DMS114 treated with DMSO at 0.1 percent for 48 hours (cell line): ENCODE measurements at regions not wholly inside any gene's neighbourhood (a gene's known extent, or its start where the extent isn't known, plus 50 kb on each side); places are given as distances from the start of the nearest gene placed in this dataset.

ENCODE experiments used
- DNase-seq: peaks from one replicate; lab custom pipeline; 2025; ENCODE audit not compliant: unreplicated experiment; lab: John Stamatoyannopoulos, UW

DNA sequence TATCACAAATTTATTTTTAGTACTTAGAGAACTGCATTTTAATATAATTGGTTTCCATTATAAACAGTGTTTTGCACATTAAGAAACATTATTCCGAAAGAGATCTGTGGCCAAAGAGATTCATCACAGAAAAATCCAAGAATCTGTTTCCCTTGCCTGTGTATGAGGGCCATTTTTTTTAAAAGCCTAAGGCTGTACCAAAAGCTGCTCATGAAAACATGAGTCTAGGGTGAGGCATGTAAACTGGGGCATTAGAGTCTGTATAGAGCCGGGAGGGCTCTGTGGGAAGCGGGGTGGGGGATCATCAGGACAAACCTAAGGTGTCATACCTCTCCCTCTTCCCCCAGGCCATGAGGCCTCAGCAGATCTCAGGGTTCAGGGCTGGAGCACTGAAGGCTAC lies 223.8 kb downstream of the FBXO15 start:
- DNase-seq = no peak

DNA sequence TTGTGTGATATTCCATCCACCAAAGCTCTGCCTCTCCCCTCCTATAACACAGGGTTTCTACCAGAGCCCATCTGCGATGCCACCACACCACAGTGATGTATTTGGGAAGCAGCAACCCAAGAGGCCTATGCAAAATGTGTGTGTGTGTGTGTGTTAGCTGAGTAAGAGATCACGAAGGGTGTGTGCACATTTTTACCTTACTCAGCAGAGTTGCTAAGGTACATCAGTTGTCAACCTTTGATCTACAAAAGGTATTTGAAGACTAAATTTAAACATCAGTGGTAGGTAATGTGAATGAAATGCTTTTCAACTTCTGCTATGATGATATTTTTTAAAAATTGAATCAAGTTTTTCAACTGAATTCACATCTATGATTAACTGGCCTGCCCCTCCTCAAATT lies 227.6 kb downstream of the FBXO15 start:
- no peak for DNase-seq

DNA sequence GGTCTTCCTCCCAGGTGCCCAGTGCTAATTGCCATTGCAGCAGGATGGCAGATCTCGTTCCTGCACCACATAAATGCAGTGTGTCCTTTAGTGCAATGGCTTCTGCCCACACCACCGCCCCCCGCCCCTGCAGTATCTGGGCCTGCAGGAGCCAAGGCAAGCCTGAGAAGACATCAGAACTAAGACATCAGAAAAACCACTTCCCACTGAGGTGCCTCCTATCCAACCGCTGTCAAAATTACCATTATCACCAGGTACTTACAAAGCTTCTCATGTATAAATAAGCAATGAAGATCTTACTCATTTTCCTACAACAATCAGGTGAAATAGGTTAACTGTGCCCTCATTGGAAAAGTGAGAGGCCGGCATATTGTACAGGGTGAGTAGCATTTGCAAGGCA lies 228.8 kb downstream of the FBXO15 start:
- DNase-seq = no peak

DNA sequence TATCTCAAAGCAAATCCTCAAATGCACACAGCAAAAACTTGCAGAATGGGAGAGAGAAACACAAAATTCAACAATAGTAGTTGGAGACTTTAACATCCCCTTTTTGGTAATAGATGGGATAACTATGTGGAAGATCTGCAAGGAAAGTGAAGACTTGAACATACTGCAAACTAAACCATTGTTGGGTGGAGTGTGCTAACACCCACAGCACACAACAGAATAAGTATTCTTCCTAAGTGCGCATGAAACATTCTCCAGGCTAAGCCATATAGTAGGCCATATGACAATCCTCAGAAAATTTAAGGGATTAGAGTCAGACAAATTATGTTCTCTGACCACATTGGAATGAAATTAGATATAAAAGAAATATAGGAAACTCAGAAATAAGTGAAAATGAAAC lies 230.6 kb downstream of the FBXO15 start:
- no peak for DNase-seq

DNA sequence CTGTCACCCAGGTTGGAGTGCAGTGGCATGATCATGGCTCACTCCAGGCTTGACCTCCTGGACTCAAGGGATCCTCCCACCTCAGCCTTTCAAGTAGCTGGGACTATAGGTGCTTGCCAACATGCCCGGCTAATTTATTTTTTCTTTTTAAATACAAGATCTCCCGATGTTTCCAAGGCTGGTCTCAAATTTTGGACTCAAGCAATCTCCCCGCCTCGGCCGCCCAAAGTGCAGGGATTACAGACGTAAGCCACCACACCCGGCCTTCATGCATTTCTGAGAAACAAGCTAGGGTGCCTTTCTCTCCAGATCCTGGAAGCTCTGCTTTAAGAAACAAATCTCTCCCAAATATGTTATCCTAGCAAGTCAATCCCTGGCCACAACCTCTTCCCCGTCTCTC lies 234.1 kb downstream of the FBXO15 start:
- DNase-seq = no peak

DNA sequence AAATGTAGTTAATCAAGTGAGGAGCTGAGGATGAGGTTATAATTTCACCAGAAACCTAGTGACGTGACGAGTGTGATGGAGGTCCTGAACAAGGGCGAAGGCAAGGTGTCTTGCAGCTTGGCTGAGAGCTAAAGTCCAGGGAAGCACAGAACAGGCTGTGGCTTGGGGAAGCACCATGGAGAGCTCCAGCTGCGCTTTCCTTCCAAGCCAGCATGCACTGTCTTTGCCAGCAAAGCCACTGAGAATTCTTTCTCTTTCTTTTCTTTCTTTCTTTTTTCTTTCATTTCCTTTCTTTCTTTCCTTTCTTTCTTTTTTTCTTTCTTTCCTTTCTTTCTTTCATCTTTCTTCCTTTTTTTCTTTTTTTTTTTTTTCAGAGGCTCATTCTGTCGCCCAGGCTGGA lies 239.3 kb downstream of the FBXO15 start:
- no peak for DNase-seq

DNA sequence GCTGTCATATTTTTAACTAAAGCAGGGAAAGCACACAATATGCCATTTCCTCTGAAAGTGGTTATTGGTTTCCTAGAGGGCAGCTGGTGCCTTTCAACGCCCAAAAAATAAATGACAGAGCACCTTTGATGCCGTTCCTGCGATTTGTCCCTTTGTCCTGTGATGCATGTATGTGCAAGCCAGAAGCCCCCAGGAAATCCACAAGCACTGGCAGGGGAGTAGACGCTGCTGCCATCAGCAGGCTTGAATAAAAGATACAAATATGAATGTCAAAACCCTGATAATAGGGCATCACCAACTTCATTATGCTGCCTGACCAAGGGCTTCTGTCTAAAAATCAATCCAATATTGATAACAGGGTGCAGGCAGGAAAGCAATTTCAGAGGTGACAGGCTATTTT lies 246.1 kb downstream of the FBXO15 start:
- no peak for DNase-seq

DNA sequence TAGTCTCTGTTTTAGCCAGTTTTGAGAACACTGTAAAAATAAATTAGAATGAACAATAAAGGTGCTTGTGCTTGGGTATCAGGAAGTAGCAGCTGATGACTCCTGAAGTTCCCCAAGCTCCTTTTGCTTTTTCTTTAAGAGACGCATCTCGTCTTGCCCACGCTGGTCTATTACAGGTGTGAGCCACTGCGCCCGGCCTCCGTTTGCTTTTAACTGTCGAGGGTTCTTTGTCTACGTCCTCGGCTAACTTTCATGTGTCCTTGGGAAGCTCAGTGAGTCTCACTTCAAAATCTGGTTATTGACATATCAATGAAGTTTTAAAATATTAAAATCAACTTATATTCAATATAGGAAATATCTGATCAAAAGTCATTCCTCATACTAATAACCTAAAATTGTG lies 246.5 kb downstream of the FBXO15 start:
- no peak for DNase-seq

DNA sequence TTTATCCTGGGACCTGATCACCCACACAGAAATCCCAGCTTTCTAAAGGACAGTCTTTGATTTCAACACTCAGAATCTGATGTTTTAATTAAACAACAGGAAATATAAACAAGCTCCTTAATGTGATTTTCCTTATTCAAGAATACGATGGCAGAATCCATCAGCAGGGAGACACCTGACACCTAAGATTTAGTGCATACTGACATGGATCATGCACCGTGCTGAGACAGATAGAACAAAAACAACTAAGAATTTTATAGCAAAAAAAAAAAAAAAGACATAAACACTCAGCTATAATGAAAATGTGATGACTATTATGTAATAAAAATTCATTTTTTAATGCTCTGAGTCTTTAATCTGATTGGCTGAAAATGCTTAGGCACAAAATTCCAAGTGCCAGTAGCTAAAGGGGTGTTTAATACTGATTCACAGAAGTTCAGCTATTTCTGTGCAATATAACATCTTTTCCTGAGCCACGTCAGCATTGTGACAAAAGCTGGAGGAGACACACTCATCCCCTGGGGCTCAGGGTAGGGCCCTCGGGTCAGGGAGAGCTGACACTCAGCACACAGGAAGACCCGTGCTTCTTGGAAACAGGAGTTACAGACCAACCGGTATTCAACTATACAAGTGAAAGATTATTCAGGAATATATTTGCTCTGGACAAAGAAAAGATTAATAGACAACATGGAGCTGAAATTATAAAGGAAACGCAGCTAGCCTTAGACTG lies 247.4 kb downstream of the FBXO15 start:
- DNase-seq = no peak

DNA sequence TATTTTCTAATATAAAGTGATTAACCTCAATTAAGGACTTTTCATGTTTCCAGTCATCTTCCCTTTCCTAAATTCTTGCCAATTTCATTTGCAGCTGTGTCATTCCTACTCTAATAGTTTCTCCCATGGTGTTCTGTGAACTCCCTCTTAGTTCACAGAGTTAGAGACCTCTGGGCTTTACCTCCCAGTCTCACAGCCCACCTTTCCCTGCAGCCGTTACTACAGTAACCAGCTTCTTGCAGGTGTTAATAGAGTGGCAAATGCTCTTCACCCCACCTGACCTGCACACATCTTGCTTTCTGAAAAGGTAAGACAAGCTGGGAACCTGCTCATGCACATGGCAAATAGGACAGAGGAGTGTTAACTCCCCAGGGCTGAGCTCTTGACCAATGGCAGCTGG lies 250.1 kb downstream of the FBXO15 start:
- DNase-seq = no peak

DNA sequence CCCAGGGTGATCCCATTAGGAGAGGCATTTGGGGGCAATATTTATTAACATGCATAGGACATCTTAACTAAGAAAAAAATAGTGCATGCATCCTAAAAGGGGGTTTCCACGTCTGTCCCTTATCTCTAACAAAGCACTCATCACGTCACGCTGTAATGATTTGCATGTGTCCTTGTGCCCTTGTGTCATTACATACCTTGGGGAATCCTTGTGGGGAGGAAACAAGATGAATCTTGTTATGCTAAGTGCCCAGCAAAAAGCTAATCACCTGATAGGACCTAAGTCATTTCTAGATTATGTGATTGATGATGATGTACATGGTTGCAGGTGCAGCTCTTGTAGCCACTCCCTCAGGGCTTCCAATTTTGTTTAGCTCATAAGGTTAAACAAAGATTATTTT lies 250.9 kb downstream of the FBXO15 start:
- no peak for DNase-seq

DNA sequence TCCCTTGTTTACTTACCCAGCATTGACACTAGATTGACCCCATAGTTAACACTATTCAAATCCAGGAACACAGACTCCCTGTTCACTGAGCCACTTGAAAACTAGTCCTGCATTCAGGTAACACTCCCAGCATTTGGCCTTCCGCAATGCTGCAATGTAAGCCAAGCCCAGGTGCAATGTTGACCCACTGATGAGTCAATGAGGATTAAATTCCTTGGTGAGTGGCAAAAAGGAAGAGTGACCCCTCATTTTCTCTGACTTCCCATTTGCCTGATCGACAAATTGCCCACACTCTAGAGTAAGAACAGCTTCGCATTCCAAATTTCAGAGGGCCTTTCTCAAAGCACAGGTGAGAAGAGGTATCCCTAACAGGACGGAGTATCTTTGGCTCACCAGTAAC lies 251.9 kb downstream of the FBXO15 start:
- no peak for DNase-seq

DNA sequence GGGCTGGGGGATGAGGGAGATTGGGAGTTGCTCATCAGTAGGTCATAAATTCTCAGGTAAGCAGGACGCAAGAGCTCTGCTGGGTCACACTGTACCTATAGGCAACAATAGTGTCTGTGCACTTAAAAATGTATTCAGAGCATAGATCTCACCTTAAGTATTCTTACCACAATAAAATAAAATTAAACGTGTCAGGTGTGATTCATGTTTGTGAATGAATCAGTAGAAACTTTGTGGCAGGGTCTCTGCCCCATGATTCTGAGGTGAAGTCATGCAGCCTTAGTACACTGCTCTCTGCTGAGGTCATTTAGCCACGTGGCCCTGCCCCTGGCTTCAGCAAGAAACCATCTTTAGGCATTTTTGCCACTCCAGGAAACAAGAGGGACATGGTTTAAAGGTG lies 253.8 kb downstream of the FBXO15 start:
- DNase-seq = no peak

DNA sequence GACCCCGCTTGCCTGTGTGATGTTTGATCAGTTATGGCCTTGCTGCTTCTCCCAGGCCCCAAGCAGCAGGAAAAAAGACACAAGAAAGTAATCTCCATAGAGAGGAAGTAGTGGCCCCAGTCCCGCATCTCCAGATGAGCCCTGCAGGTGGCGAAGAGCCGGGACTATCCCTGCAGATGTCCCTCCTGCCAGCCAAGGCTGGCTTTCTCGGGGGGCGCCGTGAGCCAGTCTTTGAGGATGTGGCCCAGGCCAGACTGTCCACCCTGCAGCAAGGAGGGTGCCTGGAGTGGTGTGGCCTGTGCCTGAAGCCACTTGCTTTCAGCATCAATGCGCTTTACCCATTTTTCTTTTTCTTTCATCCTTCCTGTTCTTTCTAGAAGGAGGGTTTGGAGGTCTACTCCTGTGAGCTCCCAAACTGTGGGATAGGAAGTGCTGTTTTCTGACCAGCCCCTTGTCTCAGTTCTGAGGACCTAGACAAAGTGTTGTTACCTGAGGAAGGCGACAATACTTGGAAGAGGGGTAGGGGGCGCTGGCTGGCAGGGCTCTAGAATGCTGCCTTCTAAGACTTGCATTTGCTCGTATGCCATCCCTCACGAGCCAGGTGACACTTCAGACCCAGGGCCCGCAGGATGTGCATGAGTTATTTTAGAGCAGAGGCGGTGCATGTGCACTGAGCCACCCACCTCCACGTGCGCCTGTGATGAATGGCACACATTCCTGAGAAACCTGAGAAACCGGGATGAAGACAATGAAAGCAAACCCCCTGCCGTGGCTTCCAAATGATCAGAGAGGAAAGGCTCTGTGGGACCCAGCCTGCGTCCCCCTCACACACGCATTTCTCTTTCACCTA lies 255.8 kb downstream of the FBXO15 start:
- DNase-seq = no peak

DNA sequence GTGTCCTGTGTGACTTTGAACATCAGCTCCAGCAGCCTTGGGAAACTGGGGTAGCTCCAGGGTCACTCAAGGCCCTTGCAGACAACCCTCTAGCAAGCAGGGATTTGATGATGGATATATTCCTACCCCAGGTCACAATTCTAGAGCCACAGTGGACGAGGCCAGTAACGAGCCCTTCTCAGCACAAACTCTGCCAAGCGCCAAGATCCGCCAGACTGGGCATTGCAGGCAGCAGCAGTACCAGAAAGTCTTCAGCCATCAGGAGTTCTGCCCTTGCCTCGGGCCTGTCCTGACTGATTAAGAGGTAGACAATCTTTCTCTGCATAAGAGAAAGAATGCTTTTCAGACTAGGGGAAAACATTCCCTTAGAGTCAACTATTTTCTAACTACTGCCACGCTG lies 259.1 kb downstream of the FBXO15 start:
- DNase-seq = no peak

DNA sequence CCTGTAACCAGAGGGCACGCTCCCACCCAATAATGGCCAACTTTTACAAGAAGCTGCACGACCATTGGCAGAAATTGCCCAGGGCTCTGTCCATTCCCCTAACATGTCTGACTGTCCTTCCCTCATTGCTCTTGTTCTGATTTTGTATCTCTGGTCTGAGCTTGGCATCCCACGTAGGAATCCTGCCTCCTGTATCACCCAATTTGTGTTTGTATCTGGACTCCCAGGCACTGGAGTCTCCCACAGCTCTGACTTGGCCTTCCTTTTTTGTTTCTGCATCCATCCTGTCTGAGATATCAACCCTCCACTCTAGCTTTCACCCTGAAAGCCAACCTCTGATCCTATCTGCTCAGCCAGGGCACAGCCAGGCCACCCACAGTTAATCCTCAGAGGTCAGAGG lies 259.8 kb downstream of the FBXO15 start:
- DNase-seq = no peak

DNA sequence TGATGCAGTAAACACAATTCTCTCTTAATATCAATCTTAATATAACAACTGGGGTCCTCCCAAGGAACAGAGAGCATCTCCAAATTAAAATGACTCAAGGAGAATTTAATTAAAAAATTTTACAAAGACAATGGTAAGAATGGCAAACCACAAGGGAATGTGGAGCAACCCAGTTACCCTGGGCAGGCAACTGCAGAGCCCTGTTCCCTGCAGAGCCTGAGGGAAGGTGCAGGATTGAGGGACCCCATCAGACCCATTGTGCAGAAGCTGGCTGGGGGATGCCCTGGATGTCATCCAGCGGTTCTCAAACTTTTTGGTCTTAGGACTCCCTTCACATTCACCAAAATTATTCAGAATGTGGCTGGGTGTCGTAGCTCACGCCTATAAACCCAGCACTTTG lies 262.8 kb downstream of the FBXO15 start:
- no peak for DNase-seq

DNA sequence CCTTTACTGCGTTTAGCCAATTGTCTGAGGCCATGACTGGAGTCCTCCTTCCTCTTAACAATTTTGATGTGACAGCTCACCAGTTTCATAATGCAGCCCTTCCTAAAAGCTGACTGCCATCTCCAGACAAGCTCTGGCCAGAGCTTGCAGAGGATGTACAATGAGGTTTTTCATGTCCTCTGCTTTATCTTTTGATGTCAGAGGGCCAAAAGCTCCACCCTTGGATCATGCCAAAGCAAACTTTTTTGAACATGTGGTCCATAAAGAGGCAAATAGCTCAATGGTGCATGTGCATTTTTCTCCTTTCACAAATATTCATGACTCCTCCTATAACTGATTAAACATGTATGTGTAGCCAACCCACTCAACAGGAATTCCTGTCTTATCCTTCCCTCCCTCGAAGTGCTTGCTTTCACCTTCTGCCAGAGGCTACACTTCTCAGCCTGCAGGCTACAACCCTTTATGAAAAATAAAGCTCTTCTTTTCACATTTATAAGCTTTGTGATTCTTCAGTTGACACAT lies 266.2 kb downstream of the FBXO15 start:
- DNase-seq = no peak

DNA sequence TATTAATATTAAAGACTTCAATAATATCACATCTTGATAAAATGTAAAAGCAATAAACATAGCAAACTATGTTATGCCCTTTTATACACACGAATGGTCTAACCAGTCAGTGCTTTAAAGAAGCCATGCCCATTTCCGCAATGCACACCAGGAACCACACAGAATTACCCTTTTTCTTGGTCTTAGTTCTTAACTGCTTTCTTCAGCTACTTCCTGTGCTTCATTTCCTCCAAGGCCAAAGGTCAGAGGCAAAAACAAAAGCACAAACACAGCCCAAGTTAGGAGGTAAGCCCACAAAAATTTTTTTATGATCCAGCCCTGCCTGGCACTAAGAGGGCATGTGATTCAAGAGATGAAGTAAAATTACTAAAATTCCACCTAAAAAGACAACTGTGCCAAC lies 267.2 kb downstream of the FBXO15 start:
- no peak for DNase-seq

DNA sequence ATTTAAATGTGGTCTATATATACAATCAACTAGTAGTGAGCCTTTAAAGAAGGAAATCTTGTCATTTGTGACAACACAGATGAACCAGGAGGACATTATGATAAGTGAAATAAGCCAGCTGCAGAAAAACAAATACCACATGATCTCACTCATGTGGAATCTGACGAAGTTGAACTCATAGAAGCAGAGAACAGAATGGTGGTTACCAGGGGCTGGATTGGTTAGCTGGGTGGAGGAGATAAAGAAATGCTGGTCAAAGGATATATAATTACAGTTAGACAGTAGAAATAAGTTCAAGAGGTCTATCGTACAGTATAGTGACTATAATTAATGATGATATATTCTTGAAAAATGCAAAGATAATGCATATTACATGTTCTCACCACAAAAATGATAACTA lies 267.9 kb downstream of the FBXO15 start:
- no peak for DNase-seq

DNA sequence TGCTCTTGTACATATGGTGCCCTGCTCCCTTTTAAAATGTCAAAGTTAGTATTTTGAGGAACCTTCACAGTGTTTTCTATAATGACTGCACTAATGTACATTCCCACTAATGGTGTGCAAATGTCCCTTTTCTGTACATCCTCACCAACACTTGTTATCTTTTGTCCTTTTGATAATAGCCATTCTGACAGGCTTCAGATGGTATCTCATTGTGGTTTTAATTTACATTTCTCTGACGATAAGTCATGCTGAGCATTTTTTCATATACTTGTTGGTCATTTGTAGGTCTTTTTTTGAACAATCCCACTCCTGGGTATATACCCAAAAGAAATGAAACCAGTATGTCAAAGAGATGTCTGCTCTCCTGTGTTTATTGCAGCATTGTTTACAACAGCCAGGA lies 268.3 kb downstream of the FBXO15 start:
- DNase-seq = no peak

DNA sequence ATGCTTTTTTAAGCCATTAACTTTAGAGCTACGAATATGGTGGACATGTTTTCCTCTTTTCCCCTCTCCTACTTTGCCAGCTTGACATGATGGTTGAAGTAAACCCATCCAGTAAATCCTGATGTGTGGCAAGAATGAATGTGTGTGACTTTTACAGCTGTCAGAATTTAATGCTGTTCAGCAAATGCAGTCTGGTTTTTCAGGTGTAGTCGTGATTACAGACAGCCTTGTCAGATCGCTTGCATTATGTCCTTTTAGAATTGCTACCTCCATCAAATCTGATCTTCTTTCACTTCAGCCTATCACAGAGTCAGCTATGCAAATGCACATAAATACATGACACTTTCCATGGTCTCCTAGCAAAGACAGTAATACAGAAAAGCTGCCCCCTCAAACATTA lies 278.5 kb downstream of the FBXO15 start:
- no peak for DNase-seq
